ENCODE measurements at regions not wholly inside any gene's neighbourhood (a gene's known extent, or its start where the extent isn't known, plus 50 kb on each side); places are given as distances from the start of the nearest gene placed in this dataset.

DNA sequence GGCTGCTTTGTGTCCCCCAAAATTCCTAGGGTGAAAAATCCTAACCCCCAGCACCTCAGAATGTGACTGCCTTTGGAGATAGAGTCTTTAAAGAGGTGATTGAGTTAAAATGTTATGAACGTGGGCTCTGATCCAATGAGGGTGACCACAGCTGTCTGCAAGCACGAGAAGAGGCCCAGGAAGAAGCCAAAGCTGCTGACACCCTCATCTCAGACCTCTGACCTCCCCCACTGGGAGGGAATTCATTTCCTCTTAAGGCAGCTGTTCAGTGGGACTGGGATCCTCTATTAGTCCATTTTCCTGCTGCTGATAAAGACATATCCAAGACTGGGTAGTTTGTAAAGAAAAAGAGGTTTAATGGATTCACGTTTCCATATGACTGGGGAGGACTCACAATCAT lies 544.4 kb downstream of the DCDC2C start:
- TF ChIP-seq EZH2 (IDR thresholded peaks at IDR 0.05) (no peak), MAX (IDR thresholded peaks at IDR 0.05) (no peak), ZNF274 (IDR thresholded peaks at IDR 0.05; ENCODE audit: low read depth, low read length) (no peak), POLR2AphosphoS5 (IDR thresholded peaks at IDR 0.05; ENCODE audit: low read depth, low read length) (no peak), POLR2A (IDR thresholded peaks at IDR 0.05; ENCODE audit: borderline replicate concordance, extremely low read depth, insufficient read depth, insufficient read length) (no peak), EZH2phosphoT487 (IDR thresholded peaks at IDR 0.05; ENCODE audit: borderline replicate concordance) (no peak), CTCF (IDR thresholded peaks at IDR 0.05 in 2 of 3, conservative IDR thresholded peaks at IDR 0.05 in 1 of 3; ENCODE audit: borderline replicate concordance in 1 of 3, insufficient read depth in 1 of 3, low read depth in 2 of 3, low read length in 2 of 3) (no peak), TCF7L2 (IDR thresholded peaks at IDR 0.05; ENCODE audit: borderline replicate concordance, extremely low read depth, insufficient read depth, insufficient read length) (no peak), ELF1 (IDR thresholded peaks at IDR 0.05; ENCODE audit: borderline replicate concordance, low read depth) (no peak), RAD21 (IDR thresholded peaks at IDR 0.05; ENCODE audit: low read depth) (no peak), CBX3 (IDR thresholded peaks at IDR 0.05; ENCODE audit: low read depth) (no peak), EGR1 (IDR thresholded peaks at IDR 0.05; ENCODE audit: low read depth) (no peak), SP1 (IDR thresholded peaks at IDR 0.05; ENCODE audit: low read depth) (no peak)
- TF ChIP-seq, protein P1, sequence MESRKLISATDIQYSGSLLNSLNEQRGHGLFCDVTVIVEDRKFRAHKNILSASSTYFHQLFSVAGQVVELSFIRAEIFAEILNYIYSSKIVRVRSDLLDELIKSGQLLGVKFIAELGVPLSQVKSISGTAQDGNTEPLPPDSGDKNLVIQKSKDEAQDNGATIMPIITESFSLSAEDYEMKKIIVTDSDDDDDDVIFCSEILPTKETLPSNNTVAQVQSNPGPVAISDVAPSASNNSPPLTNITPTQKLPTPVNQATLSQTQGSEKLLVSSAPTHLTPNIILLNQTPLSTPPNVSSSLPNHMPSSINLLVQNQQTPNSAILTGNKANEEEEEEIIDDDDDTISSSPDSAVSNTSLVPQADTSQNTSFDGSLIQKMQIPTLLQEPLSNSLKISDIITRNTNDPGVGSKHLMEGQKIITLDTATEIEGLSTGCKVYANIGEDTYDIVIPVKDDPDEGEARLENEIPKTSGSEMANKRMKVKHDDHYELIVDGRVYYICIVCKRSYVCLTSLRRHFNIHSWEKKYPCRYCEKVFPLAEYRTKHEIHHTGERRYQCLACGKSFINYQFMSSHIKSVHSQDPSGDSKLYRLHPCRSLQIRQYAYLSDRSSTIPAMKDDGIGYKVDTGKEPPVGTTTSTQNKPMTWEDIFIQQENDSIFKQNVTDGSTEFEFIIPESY (IDR thresholded peaks at IDR 0.05; ENCODE audit: extremely low read depth, insufficient replicate concordance, low read length), result no peak
